ENCODE measurements at regions not wholly inside any gene's neighbourhood (a gene's known extent, or its start where the extent isn't known, plus 50 kb on each side); places are given as distances from the start of the nearest gene placed in this dataset.

DNA sequence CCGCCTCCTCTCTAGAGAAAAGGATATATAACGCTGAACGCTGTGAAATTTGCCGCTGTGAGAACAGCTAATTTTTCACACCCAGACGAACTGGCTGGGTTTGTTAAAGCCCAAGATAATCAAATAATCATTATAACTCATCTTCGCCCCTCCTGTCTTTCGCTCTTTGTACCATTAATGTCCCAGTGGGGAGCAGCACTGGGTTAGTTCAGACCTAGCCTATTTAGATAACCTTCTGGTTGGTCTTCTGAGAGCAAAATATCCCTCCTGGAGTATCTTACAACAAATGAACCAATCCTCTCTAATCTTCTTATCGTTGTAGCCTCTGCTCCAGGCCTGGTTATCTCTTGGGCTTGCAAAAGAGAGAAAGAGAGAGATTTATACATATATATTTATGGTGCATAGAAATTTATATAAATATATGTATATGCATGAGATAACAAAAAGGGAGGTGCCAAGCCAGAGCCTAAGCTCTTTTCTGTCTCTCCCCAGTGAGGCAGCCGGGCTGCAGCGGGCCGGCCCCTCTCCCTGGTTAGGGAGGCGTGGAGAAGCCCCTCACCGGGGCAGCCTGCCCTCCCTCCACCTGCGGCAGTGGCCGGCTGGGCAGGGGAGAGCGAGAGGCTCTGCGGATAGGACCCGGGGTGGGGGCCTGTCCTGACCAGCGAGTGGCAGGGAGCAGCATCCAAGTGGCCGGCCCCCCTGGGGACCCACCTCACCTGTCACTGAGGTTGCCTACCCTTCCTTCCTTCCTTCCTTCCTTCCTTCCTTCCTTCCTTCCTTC, 202.0 kb upstream of the LHX5 start:
- H3K36me3 ChIP-seq (ENCODE audit: control insufficient read depth, insufficient read depth, low read length) = no peaks in the 10 kb centered on the region

GRCh38 chr12:113670742-113671141, 199.1 kb upstream of the LHX5 start:
- TF ChIP-seq CTCF (IDR thresholded peaks at IDR 0.05; ENCODE audit: insufficient read depth, low read length, poor library complexity, severe bottlenecking) = no peak
- no peak for DNase-seq (ENCODE audit: low read depth)
- no peak overlapping the region for H3K4me3 ChIP-seq (ENCODE audit: low read depth, low read length)
- H3K36me3 ChIP-seq (ENCODE audit: control insufficient read depth, insufficient read depth, low read length) = no peaks in the 10 kb centered on the region
- peaks cover 18% of the 10 kb centered on the region for H3K27me3 ChIP-seq (ENCODE audit: control insufficient read depth, insufficient read depth, low read length)

More for the DNA sequence above, 202.0 kb upstream of the LHX5 start:
- no peak for TF ChIP-seq CTCF (IDR thresholded peaks at IDR 0.05; ENCODE audit: insufficient read depth, low read length, poor library complexity, severe bottlenecking)
- peaks cover 16% of the 10 kb centered on the region for H3K27me3 ChIP-seq (ENCODE audit: control insufficient read depth, insufficient read depth, low read length)
- no peak overlapping the region for H3K4me3 ChIP-seq (ENCODE audit: low read depth, low read length)
- DNase-seq (ENCODE audit: low read depth) = no peak

DNA sequence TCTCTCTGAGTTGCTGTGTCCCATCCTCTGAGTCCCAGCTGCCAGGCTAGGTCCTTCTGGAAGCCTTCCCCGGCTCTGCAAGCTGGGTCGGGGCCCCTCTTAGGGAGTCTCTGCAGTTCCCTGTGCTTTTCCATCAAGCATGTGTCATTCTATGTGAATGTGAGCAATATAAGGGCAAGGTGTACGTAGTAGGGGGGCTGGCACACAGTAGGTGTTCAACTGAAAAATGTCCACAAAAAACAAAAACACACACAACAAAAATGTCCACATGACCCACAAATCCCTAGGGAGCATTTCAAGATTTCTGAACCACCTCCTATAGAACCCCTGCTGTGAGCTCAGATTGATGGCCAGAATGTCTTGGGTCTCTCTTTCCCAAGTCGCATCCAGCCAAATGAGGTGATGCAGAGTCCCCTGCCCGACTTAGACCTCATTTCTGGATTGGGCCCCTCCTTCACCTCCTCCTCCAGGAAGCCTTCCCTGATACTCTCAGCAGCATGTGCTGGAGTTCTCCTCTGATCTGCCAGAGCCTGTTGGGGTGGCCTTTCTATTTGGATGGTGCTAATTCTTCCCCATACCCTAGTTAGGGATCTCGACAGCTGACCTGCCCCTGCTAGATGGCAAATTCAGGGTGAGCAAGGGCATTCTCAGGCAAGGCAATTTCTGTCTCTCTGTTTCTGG, 196.1 kb upstream of the LHX5 start:
- H3K36me3 ChIP-seq (ENCODE audit: control insufficient read depth, insufficient read depth, low read length) = no peaks in the 10 kb centered on the region
- H3K4me3 ChIP-seq (ENCODE audit: low read depth, low read length) = no peak overlapping the region
- no peak for DNase-seq (ENCODE audit: low read depth)
- TF ChIP-seq CTCF (IDR thresholded peaks at IDR 0.05; ENCODE audit: insufficient read depth, low read length, poor library complexity, severe bottlenecking) = no peak
- peaks cover 15% of the 10 kb centered on the region for H3K27me3 ChIP-seq (ENCODE audit: control insufficient read depth, insufficient read depth, low read length)

- TF ChIP-seq CTCF (IDR thresholded peaks at IDR 0.05; ENCODE audit: insufficient read depth, low read length, poor library complexity, severe bottlenecking) = no peak
- H3K36me3 ChIP-seq (ENCODE audit: control insufficient read depth, insufficient read depth, low read length) = no peaks in the 10 kb centered on the region
- no peak for DNase-seq (ENCODE audit: low read depth)
- H3K27me3 ChIP-seq (ENCODE audit: control insufficient read depth, insufficient read depth, low read length) = peaks cover 15% of the 10 kb centered on the region
- no peak overlapping the region for H3K4me3 ChIP-seq (ENCODE audit: low read depth, low read length)
Observed at GRCh38 chr12:113667095-113667494, 195.4 kb upstream of the LHX5 start.

- no peak for TF ChIP-seq CTCF (IDR thresholded peaks at IDR 0.05; ENCODE audit: insufficient read depth, low read length, poor library complexity, severe bottlenecking)
Observed at GRCh38 chr12:113666223-113666622, 194.6 kb upstream of the LHX5 start.

More at GRCh38 chr12:113666223-113666622, 194.6 kb upstream of the LHX5 start:
- H3K27me3 ChIP-seq (ENCODE audit: control insufficient read depth, insufficient read depth, low read length) = peaks cover 13% of the 10 kb centered on the region
- H3K4me3 ChIP-seq (ENCODE audit: low read depth, low read length) = no peak overlapping the region
- no peaks in the 10 kb centered on the region for H3K36me3 ChIP-seq (ENCODE audit: control insufficient read depth, insufficient read depth, low read length)
- DNase-seq (ENCODE audit: low read depth) = no peak

Data from kidney epithelial cell (primary cell).